ENCODE measurements at regions not wholly inside any gene's neighbourhood (a gene's known extent, or its start where the extent isn't known, plus 50 kb on each side); places are given as distances from the start of the nearest gene placed in this dataset.

- DNase-seq (ENCODE audit: low spot score), result no peak
These were observed 251.7 kb downstream of the WNT5A start for GRCh38 chr3:55235416-55235815.

DNA sequence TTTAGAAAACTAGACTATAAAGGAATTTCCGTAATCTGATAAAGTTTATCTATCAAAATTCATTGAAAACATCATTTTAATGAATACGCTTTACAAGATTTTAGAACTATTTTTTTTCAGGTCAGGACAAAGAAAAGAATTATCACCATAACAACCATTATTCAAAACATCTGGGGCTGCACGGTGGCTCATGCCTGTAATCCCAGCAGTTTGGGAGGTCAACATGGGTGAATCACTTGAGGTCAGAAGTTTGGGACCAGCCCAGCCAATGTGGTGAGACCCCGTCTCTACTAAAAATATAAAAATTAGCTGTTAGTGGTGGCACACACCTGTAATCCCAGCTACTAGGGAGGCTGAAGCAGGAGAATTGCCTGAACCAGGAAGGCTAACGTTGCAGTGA lies 260.4 kb downstream of the WNT5A start:
- no peak for DNase-seq (ENCODE audit: low spot score)

DNA sequence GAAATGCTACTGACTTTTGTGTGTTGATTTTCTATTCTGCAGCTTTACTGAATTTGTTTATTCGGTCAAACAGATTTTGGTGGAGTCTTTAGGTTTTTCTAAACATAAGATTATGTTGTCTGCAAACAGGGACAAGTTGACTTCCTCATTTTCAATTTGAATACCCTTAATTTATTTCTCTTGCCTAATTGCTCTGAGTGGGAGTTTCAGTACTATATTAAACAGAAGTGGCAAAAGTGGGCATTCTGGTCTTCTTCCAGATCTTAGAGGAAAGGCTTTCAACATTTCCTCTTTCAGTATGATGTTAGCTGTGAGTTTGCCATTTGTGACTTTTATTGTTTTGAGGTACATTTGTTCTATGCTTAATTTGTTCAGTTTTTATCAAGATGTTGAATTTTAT lies 268.5 kb downstream of the WNT5A start:
- no peak for DNase-seq (ENCODE audit: low spot score)

DNA sequence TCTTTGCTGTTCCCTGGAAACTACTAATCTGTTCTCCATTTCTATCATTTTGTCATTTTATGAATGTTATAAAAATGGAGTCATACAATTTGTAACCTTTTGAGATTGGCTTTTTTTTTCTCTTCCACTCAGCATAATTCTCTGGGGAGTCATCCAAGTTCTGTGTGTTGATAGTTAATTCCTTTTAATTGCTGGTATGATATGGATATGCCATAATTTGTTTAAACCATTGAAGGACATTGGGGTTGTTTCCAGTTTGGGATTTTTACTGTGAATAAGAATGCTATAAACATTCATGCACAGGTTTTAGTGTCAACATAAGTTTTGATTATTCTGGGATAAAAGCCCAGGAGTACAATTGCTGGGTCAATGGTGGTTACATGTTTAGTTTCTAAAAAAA lies 279.4 kb downstream of the WNT5A start:
- DNase-seq (ENCODE audit: low spot score), result no peak

GRCh38 chr3:55205990-55206389 lies 278.1 kb upstream of the LRTM1 start:
- DNase-seq (ENCODE audit: low spot score), result no peak

GRCh38 chr3:55204417-55204816 lies 276.6 kb upstream of the LRTM1 start:
- DNase-seq (ENCODE audit: low spot score), result no peak

- no peak for DNase-seq (ENCODE audit: low spot score)
These were observed 275.7 kb upstream of the LRTM1 start for GRCh38 chr3:55203546-55203945.

- DNase-seq (ENCODE audit: low spot score), result no peak
These were observed 275.1 kb upstream of the LRTM1 start for GRCh38 chr3:55203006-55203405.

DNA sequence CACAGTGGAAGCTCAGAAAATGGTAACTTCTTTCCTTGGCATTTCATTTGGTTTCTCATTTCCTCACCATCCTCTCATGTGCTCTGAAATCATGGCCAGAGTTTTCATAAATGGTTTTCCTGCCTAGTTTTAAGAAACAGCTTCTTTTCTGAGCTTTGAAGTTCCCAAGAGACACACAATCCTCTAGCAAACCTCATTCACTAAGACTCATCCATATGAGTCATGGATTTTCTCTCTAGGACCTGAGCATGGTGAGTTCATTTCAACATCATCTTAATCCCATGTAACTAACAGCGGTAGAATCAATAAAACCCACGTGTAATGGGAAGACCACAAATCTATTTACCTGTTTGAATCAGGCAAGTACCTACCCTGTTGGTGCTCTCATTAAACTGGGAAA lies 274.5 kb upstream of the LRTM1 start:
- DNase-seq (ENCODE audit: low spot score), result no peak

- no peak for DNase-seq (ENCODE audit: low spot score)
These were observed 273.9 kb upstream of the LRTM1 start for GRCh38 chr3:55201779-55202178.

DNA sequence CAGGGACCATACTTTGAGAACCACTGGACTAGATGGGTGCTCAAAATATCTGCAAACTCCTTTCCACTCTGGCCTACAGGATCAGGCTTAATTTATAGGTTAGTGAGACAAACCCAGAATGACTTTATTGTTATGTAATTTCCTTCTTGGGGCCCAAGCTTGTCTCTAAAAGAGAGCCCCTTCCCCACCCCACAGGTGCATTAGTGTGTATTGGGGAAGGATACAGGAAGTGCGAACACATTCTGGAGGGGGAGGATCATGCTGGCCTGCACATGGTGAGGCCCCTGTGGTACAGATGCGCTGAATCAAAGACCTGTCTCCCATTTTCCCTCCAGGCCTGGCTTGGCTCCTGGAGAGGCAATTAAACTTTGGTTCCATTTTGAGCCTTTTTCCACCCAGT lies 273.0 kb upstream of the LRTM1 start:
- DNase-seq (ENCODE audit: low spot score), result no peak

DNA sequence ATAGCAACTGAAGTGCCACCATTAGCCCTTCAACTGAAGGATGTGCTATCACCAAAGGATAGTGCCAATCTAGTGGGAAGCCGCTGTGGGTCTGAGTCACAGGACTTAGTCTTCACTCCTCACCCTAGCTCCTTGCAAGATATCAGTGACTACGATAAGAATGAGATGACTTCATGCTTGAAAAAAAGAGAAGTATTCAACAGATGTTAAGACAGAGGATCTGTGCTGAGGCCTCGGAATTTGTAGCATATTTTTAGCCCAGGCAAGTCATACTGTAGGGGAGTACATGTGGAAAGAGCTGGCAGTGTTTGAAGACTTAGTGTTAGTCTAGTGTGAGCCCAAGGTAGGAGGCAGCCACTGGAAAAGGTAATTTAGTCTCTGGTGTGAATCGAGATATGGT lies 270.7 kb upstream of the LRTM1 start:
- no peak for DNase-seq (ENCODE audit: low spot score)

DNA sequence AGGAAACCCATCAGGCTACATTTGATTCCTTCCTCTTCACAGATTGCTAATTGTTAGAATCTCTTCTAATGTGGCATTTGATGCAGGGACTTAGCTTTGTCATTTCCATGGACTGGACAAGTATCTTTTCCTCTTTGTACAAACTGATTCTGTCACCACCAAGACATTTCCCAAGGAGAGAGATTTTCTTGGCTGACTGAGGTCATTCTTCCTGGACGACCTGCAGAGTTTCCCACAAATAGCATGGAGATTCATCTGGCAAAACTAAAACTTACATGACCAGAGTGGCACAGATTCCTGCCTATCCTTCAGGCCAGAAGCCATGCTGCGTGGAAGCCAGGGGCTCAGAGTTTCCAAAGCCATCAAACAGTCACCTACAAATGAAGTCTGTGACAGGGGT lies 269.2 kb upstream of the LRTM1 start:
- no peak for DNase-seq (ENCODE audit: low spot score)

DNA sequence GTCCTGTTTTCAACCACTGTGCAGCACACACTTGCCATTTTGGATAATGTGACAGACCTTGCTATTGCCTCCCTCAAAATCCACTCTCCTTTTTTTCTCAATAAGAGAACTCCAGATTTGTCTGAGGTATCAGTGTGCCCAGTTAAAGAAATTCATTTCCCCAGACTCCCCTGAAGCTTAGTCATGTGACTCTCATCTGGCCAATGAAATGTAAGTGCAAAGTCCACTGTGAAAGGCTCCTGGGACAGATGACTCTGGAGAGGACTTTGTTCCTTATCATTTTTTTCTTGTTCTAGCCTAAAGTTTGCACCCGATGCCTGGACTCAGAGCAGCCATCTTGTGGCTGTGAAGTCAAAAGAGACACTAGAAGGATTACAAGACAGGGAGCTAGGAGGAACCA lies 268.6 kb upstream of the LRTM1 start:
- DNase-seq (ENCODE audit: low spot score), result no peak

DNA sequence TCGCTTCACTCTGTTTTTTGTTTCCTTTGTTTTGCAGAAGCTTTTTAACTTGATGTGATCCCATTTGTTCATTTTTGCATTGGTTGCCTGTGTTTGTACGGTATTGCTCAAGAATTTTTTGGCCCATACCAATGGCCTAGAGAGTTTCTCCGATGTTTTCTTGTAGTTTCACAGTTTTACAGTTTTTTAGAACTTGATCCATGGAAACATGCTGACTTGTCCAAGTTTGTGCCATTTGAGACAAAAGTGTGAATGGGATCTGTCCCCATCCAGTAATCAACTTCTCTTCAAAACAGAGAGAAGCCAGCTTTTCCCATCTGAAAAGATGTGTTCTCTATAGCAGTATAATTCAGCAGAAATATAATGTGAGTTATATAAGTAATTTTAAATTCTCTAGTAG lies 266.5 kb upstream of the LRTM1 start:
- no peak for DNase-seq (ENCODE audit: low spot score)

DNA sequence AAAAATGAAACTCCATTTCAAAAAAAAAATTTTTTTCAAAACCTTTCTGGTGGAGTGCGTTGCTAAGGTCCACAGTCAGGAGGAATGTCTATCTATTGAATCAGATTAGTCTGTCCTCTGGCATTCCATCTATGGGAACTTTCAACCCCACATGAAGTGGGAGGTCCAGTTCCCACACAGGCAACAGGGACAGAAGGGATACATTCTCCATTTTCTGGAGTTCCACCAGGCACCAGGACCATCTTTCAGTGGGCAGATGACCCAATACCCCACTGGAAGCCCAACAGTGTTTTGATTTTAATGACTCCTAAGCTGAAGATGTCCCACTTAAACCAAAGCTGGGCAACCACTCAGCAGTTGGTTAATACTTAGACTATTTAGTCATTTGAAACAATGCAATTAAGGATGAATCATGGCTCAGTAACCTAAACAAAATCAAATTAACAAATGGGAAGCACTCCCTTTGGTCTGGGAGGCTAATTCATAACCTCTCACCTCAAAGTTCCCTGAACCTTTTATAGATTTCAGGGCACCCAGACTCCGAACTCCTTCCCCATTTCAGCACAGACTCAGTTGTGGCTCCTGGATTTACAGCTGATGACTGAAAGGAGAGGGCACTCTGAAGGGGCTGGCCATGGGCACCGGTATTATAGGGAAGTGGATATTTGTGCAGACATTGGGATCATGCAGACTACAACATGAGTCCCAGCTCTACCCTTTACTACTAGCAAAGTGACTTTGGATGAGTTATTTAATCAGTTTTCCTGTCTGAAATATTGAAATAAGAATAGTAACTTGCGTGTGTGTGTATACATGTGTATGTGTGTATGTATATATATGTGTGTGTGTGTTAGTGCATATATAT lies 264.3 kb upstream of the LRTM1 start:
- no peak for DNase-seq (ENCODE audit: low spot score)

DNA sequence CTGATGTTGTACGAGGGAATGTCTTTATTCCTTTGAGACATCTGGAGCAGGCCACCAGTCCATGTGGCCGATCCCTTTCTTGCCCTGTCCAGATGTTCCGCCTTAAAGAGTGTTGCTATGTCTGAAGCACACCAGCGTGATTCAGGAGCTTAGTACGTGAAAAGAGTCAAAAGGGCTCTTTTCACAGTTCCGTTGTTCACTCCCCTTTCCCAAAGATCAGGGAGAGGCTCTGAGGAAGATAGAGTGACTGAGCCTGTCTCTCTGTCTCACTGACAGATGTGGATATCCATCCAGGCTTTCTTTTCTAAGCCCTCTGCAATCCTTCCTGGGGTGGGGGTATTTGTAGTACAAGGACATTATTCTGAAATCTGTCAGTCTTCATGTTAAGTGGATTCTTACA lies 262.5 kb upstream of the LRTM1 start:
- DNase-seq (ENCODE audit: low spot score), result no peak

- no peak for DNase-seq (ENCODE audit: low spot score)
These were observed 261.5 kb upstream of the LRTM1 start for GRCh38 chr3:55189359-55189801.

GRCh38 chr3:55185380-55185779 lies 257.5 kb upstream of the LRTM1 start:
- DNase-seq (ENCODE audit: low spot score), result no peak

DNA sequence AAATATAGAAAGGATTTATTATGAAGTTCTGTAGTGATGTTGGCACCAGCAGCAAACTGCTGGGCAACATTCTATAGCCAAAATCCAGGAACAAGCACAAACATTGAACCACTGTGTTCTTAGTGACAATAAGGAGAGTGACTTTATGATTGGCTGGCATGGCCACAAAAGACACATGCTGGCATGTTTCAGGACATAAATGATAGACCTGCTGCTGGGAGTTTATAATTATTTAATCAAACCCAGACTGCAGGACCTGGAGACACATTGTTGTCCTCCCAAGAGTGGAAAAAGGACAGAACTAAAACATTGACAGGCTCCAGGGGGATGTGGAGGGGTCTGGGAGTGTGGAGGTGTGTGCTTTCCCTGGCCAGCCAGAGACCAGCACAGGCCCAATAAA lies 255.3 kb upstream of the LRTM1 start:
- DNase-seq (ENCODE audit: low spot score), result no peak

- DNase-seq (ENCODE audit: low spot score), result peak; percentile 44
These were observed 253.2 kb upstream of the LRTM1 start for GRCh38 chr3:55180936-55181535.

- no peak for DNase-seq (ENCODE audit: low spot score)
These were observed 252.3 kb upstream of the LRTM1 start for GRCh38 chr3:55180161-55180560.

- DNase-seq (ENCODE audit: low spot score), result no peak
These were observed 250.5 kb upstream of the LRTM1 start for GRCh38 chr3:55178336-55178735.

DNA sequence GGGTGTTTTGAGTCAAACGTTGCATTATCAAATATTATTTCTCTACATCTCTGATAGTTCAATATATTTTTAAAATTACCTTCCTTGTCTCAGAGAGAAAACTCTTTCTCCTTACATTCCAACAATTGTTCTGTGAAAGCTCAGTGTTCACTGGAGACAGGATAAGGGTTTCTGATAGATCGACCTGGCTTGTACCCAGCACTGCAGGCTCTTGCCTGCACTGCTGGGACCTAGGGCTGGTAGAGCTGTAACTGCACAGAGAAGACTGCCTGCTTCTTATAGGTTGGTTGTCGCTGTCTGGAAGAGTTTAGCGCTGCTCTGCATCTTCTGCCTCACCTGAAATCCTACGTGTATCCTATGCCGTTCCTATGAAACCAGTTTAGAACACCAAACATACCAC lies 249.9 kb upstream of the LRTM1 start:
- no peak for DNase-seq (ENCODE audit: low spot score)

Data from D341Med (cell line).